GM18861 (cell line): ENCODE measurements at regions not wholly inside any gene's neighbourhood (a gene's known extent, or its start where the extent isn't known, plus 50 kb on each side); places are given as distances from the start of the nearest gene placed in this dataset.
"Not testable (repeated sequence)": the region's sequence is repeated elsewhere in the genome, so short reads cannot be mapped to it uniquely, and the experiment has no call there.

Experiments used
- ATAC-seq: cut with Tn5 transposase; IDR thresholded peaks from one replicate; pipeline ENCODE4 v1.9.1; 2021; ENCODE audit not compliant: unreplicated experiment

GRCh38 chr14:106257569-106257994 is 731.2 kb downstream of the TMEM121 start:
- ATAC-seq: not testable (repeated sequence)

DNA sequence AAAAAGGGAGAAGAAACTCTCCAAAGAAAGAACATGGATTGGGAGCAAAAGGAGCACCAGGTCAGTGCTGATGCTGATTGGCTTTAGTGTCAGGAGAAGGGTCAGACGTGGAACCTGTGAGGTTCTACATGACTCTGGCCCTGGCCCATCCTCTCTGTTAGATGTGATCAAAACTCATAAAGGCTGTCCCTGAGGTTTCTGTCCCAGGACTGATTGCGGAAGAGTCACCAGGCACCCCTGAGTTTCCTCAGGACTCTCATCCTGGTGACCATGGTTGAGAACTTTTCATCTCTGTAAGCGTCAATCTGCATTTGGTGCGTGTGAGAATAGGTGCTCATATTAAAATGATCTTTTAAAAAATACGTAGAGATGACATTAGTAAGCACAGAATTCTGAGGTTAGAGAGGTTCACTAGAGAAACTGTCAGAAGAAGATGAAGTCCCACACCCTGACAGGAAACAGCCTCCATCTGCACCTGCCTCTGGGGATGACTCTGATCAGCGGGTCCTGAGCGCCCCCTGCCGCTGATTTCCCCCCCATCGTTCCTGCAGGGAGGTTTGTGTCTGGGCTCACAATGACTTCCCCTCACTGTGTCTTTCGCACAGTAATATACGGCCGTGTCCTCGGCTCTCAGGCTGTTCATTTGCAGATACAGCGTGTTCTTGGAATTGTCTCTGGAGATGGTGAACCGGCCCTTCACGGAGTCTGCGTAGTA is 741.8 kb downstream of the TMEM121 start:
- ATAC-seq: no peak

DNA sequence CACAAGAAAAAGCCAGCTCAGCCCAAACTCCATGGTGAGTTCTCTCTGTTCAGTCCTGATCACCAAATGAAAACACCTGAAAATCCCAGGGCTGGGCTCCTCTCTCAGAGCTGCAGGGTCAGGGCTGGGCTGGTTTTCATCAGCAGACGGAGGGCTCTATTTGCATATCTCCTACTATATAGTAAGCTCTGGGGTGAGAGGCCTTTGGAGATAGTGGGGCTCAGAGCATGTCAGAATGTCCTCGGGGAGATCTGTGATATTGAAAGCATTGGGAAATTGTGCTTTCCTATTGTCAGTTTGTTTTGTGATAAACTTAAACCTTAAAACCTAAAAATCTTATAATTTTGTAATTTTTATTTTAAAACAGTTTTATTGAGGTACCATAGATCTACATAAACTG is 742.6 kb downstream of the TMEM121 start:
- no peak for ATAC-seq

GRCh38 chr14:106269451-106270204 is 743.2 kb downstream of the TMEM121 start:
- no peak for ATAC-seq

DNA sequence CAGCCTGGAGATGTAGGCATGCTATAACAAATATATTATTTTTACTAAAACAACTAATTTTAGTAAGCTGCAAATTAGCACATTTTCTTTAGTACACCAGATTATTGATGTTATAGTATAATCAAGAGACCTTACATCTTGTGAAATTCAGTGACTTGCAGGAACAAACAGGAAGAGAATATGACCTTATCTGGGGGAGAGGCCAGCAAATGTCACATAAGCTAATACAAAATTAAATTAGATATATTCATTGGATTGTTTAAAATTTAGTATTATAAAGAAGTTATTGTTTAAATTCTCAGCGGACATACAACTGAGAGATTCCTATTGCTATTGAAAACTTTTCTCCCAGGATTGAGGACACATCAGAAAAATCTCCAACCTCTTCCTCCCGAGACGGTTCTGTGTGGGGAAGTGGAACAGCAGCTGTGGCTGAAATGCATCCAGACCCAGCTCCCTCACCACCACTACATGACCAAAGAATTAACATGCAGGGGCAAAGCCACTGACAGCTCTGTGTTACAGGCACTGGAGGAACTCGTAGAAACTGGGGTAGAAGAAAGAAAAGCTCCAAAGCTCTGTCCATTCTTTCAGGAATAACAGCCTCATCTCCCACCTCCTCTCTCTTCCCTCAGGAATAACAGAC is 744.2 kb downstream of the TMEM121 start:
- not testable (repeated sequence) for ATAC-seq

DNA sequence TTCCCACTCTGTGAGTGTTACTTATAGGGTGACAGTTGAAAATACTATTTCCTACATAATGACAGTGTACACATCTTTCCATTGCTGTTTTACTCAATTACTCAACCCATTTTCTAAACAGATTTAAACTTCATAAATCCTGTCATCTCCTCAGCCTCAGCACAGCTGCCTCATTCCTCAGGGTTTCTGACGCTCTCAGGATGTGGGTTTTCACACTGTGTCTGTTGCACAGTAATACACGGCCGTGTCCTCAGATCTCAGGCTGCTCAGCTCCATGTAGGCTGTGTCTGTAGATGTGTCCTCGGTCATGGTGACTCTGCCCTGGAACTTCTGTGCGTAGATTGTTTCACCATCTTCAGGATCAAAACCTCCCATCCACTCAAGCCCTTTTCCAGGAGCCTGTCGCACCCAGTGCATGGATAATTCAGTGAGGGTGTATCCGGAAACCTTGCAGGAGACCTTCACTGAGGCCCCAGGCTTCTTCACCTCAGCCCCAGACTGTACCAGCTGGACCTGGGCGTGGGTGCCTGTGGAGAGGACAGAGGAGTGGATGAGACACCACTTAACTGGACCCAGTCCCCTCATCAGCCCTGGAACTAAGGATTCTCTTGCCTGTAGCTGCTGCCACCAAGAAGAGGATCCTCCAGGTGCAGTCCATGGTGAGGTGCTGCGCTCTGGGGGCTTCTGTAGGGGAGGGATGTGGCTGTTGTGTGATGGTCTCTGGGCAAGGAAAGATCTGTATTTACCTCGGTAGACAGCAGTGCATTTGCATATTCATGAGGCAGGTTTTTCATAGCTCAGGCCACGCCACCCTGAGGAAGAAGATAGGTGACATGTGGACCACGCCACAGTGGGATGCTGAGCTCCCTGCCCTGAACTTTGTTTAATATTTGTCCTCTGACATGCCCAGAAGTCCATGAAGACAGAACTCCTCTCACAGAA is 750.2 kb downstream of the TMEM121 start:
- ATAC-seq: no peak

- no peak for ATAC-seq
Observed at GRCh38 chr14:106277503-106277902, 751.1 kb downstream of the TMEM121 start.

DNA sequence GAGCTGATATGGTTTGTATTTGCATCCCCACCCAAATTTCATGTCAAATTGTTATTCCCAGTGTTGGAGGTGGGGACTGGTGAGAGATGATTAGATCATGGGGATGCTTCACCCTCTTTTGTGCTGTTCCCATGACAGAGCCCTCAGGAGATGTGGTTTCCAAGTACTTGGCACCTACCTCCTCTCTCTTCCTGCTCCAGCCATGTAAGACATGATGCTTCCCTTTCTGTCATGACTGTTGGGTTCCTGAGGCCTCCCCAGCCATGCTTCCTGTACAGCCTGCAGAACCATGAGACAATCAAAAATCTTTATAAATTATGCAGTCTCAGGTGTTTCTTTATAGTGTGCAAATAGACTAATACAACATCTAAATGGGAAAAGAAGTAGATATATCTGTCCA is 754.5 kb downstream of the TMEM121 start:
- ATAC-seq: no peak

GRCh38 chr14:106286697-106287290 is 760.4 kb downstream of the TMEM121 start:
- no peak for ATAC-seq

DNA sequence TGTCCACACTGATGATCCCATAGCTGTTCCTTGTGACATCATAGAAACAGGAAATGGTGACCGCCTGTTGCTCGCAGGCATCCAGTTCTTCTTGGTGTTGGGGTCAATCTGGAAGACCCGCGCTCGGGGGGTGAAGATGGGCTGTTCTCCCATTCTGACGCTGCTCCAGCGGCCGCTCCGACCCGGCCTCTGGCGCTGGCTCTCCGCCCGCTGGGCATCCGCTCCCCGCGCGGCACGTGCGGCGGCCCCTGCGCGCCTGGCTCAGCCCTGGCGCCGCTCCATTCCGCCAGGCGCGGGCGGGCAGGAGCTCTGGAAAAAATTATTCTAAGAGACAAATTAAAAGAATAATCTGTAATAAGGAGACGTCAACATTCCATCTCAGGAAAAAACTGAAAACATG is 761.1 kb downstream of the TMEM121 start:
- ATAC-seq: no peak

- no peak for ATAC-seq
Observed at GRCh38 chr14:106291626-106292025, 765.2 kb downstream of the TMEM121 start.

- no peak for ATAC-seq
Observed at GRCh38 chr14:106294324-106294723, 767.9 kb downstream of the TMEM121 start.

DNA sequence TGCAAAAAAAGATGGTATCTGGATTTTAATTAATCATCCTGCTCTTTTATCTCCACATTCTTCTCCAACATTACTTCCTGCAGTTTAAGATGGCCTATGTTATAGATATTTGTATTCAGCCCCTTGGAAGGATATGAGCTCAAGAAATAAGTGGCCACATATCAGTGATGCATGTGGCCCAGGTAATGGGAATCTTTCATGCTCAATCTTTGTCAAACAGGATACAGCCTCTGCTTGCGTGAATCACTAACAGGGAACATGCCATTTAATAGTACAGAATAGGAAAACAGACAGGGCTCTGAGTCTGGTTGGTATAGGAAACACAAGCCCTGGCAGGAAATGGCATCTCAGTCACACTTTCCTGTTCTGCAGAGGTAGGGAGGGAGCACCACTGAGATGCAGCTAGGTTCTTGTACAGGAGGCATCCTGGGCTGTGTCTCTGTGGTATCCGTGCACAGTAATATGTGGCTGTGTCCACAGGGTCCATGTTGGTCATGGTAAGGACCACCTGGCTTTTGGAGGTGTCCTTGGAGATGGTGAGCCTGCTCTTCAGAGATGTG is 774.6 kb downstream of the TMEM121 start:
- not testable (repeated sequence) for ATAC-seq

GRCh38 chr14:106301609-106302008 is 775.2 kb downstream of the TMEM121 start:
- not testable (repeated sequence) for ATAC-seq

DNA sequence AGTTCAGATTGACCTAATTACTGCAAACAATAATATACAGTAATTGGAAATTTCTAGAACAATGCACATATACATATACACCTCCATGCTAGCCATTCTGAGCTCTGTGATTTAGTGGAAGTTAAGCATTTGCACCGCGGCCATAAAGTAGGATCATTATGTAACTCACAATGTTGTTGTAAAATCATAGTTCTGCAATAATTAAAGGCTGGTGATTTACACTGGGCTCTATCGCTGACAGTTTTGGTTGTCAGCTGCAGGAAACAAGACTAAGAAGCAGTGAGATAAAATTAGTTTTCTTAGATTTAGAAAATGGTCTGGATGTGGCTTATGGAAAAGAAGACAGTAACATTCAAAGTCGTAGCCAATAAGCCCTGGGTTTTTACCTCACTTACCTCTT is 776.3 kb downstream of the TMEM121 start:
- no peak for ATAC-seq

DNA sequence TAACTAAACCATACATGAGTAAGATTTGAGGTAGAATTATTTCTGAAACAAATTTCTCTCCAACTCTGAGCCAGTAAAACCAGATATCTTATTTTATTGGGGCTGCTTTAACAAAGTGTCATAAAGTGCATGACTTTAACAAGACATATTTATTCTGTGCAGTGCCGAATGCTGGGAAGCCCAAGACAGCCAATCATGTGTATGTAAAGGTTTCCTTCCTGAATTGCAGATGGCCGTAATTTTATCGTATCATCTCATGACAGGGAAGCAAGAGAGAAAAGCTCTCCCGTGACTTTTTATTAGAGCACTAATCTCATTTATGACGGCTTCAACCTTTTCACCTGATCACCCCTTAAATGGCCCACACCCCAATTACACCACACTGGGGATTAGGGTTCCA is 777.9 kb downstream of the TMEM121 start:
- ATAC-seq: no peak

GRCh38 chr14:106308839-106309389 is 782.5 kb downstream of the TMEM121 start:
- peak; percentile 71 for ATAC-seq

- peak; percentile 18 for ATAC-seq
Observed at GRCh38 chr14:106309423-106309822, 783.0 kb downstream of the TMEM121 start.

GRCh38 chr14:106315436-106315835 is 789.1 kb downstream of the TMEM121 start:
- ATAC-seq: no peak

- no peak for ATAC-seq
Observed at GRCh38 chr14:106317593-106317992, 791.2 kb downstream of the TMEM121 start.
